HG02852 (cell line): ENCODE measurements at regions not wholly inside any gene's neighbourhood (a gene's known extent, or its start where the extent isn't known, plus 50 kb on each side); places are given as distances from the start of the nearest gene placed in this dataset.

Experiments
- ATAC-seq: cut with Tn5 transposase; IDR thresholded peaks from one replicate; pipeline ENCODE4 v1.9.1; 2021; ENCODE audit warnings: mild to moderate bottlenecking, moderate library complexity; ENCODE audit not compliant: unreplicated experiment

DNA sequence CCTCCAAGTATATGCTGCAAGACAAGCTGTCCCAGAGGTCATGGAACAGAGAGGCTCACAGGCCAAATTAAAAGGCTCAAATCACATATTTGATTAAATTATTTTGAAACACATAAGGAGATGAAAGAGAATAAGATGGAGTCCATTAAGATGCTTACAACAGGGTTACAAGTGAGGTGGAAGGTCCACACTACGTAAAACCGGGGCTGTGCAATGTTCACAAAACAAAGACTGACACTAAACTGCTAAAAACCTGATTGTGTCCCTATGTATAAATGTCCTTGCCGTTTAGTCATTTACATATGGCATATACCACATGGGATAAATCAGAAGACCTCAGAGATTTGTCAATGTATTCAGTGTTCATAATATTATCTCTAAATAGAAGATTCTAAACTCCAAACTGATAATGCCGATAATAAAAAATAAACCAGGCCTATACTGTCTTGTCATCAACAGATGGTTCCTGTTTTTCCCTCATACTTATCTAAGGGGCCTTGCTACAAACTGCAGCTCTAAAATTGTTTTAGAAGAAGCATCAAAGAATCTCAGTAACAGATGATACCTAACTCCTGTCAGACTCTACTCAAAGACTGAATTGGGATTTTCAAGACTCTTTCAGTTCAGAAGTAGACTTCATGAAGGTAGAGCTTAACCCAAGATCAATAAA, 51.8 kb upstream of the RIPOR2 start:
- ATAC-seq, result no peak

DNA sequence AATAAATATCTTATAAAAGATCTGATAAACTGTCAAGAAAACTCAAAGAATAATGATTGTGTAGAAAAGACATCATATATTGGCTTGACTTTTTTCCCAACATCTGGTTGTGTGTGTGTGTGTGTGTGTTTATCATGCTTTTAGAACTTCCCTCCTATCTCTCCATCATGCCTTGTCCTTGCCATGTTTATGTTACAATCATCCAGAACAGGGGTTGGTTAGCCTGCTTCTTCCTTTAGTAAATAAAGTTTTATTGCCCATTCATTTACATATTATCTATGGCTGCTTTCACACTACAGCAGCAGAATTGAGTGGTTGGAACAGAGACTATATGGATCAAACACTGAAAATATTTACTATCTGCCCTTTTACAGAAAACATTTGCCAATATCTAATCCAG, 52.8 kb upstream of the RIPOR2 start:
- no peak for ATAC-seq

DNA sequence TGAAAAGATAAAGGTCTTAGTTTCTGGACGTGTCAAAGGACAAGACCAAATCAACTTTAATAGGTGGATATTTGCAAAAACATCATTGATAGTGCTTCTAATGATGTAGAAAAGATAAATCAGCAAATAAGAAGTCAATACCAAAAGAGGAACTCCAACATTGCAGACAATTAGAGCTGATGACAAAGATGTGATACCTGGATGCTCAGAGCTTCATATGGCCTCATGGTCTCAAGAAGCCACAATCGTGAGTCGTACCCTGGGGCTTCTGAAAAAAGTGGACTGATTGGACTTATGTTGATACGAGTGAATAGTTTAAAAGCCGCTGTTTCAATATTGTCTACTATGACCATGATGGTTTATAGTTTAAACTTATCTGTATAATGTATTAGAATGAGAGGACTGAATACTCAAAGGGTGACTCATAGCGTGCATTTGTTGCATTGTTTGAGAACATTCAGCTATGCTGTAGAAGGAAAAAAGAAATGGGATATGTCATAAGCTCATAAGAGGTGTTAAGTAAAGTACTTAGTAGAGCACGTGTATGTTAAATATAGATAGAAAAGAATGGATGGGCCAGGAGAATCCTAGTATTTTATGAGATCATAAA, 54.6 kb upstream of the RIPOR2 start:
- no peak for ATAC-seq

- no peak for ATAC-seq
Observed at GRCh38 chr6:24990944-24991809, 55.4 kb upstream of the RIPOR2 start.

DNA sequence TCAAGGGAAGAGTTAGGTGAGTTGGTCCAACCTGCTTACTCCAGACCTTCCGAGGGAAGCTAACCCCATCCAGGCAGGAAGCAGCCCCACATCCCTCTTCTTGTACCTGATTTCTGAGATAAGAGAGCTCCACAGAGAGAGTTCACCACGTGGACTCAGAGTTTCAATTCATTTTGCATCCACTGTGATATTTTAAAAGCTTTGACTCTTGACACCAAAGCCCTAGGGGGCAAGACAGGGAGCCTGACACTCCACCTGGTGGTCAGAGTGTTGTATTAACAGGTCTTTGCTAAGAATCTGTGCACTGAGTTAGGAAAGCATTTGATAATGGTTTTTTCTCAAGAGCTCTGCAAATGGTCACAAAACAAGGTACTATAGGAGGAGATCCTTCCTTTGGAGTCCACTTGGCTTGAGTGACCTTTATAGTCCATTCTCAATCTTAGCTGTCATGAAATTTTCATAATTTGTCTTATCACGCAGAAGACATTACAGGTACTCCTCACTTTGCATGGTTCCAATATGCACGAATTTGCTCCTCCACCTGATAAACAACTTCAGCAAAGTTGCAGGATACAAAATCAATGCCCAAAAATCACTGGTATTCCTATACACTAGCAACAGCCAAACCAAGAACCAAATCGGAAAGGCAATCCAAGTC, 56.2 kb upstream of the RIPOR2 start:
- ATAC-seq, result peak; percentile 91

GRCh38 chr6:24994812-24995211, 59.1 kb upstream of the RIPOR2 start:
- ATAC-seq, result no peak

- ATAC-seq, result no peak
Observed at GRCh38 chr6:24995270-24995669, 59.5 kb upstream of the RIPOR2 start.

DNA sequence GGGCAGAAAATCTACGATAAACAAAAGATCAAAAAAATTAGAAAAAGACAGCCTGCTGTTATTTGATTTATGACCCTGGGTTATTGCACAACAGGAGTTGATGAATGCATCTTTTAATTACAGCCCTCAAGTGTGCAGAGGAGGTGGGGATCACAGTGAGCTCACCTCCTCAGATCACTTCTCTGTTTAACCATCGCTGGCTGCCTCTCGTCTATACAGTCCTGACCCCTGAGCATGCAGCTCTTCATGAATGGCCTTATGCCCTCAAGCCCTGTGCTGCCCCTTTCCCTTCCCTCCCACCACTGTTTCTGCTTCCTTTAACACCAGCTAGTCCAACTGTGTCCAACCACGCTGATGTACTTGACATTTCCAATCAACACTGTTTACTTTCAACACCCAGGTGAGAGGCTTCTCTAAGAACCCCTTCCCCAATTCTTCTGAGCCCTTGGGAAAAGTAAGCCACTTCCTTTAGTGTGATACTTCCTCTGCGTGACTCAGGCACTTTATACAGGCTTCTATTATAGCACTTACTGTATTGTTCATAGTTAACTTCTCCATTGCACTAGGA, 60.6 kb upstream of the RIPOR2 start:
- ATAC-seq, result no peak

DNA sequence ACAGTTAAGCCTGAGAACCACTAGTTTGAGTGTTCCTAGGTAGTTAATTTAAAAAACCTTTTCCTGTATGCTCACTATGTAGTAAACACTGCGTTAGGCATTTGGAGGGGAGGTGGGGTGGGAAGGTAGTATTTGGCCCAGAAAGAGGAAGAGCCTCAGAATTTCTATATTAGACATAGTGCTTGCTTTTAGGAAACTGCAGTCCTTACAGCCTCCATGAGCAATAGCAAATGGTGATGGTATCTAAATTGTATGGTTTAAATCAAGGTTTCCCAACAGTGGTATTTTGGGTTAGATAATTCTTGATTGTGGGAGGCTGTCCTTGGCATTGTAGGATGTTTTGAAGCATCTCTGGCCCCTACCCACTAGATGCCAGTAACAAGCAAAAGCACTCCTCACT, 61.5 kb upstream of the RIPOR2 start:
- no peak for ATAC-seq

DNA sequence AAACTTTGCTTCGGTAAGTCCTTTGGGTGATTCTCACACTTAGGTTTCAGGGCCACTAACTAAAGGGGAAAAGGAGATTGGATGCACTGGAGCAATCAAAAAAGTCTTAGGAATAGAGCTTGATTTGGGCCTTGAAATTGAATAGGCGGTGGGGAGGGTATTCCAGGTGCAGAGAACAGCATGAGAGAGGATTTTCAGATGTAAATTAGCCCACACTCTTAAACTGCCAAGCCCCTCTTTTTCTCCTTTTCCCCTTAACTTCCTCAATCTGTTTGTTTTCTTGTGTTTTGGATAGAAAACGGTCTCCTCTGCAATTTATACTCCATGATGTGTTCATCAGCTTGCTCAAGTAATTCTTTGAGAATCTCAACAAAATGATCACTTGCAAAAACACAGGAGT, 62.1 kb upstream of the RIPOR2 start:
- no peak for ATAC-seq

- no peak for ATAC-seq
Observed at GRCh38 chr6:25002326-25003091, 66.7 kb upstream of the RIPOR2 start.

DNA sequence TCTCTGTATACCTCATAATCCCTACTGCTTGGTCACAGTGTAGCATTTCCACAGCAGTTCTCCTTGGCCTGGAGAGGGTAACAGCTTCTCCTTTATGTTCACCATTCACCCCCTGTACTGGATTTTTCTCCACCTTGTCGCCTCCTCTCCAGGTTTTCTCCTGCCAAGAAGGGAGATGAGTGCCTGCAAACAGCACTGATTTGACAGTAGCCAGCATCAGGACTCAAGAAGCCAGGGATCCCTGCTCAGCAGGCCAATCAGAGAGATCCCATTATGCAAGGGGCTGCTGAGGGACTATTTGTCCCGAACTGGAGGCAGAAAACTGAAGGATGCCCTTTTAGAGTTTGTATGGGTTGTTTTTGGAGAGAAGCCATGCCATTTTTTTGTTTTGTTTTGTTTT, 68.6 kb upstream of the RIPOR2 start:
- no peak for ATAC-seq

DNA sequence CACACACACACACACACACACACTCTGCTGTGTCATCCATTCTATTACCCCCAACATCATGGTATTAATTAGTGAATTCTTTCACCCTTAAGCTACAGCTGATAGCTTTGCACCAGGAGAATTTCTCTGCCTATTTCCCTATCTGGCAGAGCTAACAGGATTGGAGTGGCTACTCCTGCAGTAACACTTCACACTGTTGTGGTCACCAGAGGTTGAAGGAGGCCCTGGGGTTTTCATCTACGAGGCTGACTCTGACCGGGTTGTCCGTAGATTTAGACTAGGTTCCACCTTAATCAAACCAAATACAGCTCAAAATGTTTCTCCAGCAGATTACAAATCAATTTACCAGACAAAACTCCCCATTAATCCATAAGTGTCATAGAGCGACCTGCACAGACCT, 69.2 kb upstream of the RIPOR2 start:
- ATAC-seq, result no peak

- ATAC-seq, result no peak
Observed at GRCh38 chr6:25006075-25006474, 70.3 kb upstream of the RIPOR2 start.

DNA sequence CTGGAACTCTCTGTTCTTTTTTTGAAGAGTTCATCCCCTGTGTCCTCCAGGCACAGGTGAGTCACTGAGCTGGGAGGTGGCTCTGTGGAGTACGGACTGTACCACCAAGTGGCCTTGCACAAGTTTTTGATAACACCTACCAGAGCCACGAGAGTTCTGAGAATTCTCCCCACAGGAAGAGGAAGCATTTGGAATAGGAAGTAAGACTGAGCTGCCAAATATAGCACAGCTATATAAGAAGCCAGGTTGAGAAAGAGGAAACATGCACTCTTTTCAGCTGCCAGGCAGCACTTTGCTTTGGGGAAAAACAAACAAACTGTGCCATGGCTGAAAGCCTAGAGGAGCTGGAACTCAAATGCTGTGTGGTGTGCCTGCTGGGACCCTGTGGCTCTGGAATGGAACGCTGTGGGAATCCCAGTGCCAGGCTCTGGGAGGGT, 70.8 kb upstream of the RIPOR2 start:
- ATAC-seq, result no peak

GRCh38 chr6:25007269-25007699, 71.5 kb upstream of the RIPOR2 start:
- peak; percentile 88 for ATAC-seq

DNA sequence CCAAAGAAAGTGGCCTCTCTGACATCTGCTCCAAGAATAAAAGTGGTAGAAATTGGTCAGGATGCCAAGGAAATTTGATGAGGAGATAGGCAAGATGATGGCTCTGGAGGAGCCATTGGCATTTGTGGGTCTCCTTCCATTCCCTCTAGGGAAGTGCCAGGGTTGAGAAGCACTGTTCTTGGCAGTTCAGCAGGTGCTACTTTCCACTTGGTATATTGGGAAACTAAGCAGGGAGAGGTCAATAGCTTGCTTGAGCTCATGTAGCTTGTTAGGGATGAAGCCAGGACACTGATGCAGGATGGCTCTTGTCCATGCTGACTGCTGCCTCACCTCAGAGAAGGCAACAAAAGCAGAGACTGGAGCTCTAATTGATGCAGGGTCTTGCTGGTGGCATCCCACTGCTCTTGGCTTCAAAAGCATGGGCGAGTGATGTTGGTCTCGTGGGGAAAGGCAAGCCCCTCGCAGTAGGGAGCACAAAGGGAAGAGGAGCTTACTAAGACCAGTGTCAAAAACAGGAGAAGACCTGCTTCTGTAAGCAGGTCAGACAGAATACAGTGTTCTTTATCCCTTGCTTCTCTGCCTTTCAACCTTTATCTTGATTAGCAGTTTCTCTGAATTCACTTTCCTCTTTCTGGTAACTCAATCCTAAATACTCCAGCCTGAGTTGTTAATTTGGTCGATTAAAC, 73.1 kb upstream of the RIPOR2 start:
- ATAC-seq, result no peak

- ATAC-seq, result no peak
Observed at GRCh38 chr6:25009393-25009710, 73.6 kb upstream of the RIPOR2 start.

- no peak for ATAC-seq
Observed at GRCh38 chr6:25010176-25010575, 74.4 kb upstream of the RIPOR2 start.
